GM10266 (cell line): ENCODE measurements at regions not wholly inside any gene's neighbourhood (a gene's known extent, or its start where the extent isn't known, plus 50 kb on each side); places are given as distances from the start of the nearest gene placed in this dataset.

Source experiments
- DNase-seq: peaks from one replicate; pipeline ENCODE4 v3.0.0; 2012; ENCODE audit errors: extremely low spot score
- CTCF ChIP-seq: IDR thresholded peaks from 2 replicates; pipeline ENCODE4 v1.5.1; 2012; ENCODE audit warnings: mild to moderate bottlenecking, low read depth; ENCODE audit not compliant: control insufficient read depth, insufficient read depth; ENCODE audit errors: missing control alignments

DNA sequence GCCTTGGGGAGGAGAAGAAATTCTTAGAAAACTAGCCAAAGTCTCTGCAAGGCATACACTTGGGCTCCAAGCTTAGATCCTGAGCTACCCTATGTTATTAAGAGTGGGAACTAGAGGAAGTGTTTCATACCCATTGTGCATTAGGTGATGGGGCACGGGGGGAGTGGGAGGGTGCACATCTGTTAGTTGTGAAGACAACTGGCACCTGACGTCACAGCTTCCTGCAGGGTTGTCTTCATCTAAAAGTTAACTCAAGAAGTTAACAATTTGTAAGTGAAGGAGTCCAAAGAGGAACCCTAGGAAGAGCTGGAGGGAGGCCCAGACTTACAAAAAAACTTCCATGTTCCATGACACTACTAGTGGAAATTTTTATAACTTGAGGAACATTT lies 158.1 kb downstream of the ADRA2A start:
- no peak for TF ChIP-seq CTCF
- no peak for DNase-seq

DNA sequence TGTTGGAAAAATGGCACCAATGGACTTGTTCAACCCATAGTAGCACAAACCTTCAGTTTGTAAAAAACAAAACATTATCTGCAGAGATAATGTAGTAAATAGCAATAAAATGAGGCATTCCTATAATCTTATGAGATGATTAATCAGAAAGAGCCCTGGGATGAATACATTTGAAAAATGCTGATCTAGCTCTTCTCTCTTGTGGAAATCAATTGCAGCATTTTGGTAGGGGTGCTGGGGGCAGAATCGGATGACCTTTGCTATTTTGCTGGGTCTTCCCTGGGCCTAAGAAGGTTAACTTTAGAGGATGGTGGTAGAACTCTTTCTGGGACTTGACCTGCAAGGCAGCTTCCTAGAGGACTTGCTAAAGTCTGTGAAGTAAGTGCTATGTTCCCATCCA lies 163.5 kb downstream of the ADRA2A start:
- TF ChIP-seq CTCF: no peak

GRCh38 chr10:111243126-111243525 lies 166.3 kb downstream of the ADRA2A start:
- no peak for DNase-seq
- TF ChIP-seq CTCF: no peak

More for the DNA sequence above, 163.5 kb downstream of the ADRA2A start:
- DNase-seq: no peak

DNA sequence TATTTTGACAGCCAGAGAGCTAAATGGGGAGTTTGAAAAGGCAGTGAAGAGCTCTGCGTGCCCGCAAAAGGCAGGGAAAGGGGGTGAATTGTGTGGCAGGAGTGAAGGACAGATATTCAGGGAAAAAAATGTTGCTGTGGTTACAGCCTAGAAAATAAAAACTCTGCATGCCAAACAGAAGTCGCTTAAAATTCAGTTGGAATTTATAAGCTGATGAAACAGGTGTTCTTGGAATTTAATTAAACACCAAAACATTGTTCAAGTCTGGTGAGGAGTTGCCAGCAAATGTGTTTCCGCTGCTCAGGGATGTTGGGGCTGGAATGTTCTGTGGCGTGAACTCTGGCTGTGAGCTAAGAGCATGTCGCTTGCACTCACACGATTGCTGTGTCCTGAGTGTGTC lies 169.3 kb downstream of the ADRA2A start:
- TF ChIP-seq CTCF: no peak
- no peak for DNase-seq

GRCh38 chr10:111246814-111247452 lies 170.1 kb downstream of the ADRA2A start:
- no peak for DNase-seq
- no peak for TF ChIP-seq CTCF

DNA sequence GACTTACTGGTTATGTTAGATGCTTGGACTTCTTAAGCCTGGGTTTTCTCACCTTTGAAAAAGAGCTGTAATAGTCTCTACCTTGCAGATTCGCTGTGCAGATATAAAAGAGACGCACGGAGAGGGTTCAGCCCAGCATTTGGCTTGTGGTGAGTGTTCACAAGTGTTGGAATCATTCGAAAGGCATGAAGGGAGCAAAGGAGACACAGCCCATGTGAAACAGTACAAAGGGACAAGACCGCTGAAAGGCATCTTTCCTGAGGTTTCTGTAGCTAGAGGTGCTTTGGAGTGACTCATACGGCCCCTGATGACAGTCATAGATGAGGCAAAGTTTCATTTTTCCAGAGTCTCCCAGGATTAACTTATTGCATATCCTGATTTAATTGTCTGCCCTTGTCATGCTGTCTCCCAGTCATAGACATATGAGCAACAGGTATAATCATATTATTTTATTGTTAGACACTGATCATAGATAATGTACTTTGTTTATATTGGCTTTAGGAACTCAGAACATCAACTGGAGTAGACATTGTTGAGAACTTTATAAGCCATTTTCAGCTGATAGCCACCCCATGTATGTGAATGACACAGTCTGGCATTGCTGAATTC lies 171.1 kb downstream of the ADRA2A start:
- no peak for DNase-seq
- no peak for TF ChIP-seq CTCF

DNA sequence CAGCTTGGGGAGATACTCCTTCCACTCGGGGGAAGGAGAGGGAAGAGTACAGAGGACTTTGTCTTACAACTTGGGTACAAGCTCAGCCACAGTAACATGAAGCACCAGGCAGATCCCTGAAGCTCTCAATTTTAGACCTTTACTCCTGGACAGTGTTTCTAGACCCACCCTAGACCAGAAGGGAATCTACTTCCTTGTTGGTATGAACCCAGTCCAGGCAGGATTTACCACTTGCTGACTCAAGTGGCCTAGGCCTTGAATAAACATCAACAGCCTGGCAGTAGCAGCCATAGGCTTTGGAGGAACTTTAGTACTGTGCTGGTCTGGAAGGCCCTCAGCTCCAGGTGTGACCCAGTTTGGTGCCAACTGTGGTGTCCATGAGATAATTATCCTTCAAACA lies 173.1 kb downstream of the ADRA2A start:
- no peak for DNase-seq
- TF ChIP-seq CTCF: no peak
